ENCODE measurements at regions not wholly inside any gene's neighbourhood (a gene's known extent, or its start where the extent isn't known, plus 50 kb on each side); places are given as distances from the start of the nearest gene placed in this dataset.

- DNase-seq = peak; percentile 90
These were observed 64.2 kb downstream of the LLPH start for GRCh38 chr12:66066137-66066928.

DNA sequence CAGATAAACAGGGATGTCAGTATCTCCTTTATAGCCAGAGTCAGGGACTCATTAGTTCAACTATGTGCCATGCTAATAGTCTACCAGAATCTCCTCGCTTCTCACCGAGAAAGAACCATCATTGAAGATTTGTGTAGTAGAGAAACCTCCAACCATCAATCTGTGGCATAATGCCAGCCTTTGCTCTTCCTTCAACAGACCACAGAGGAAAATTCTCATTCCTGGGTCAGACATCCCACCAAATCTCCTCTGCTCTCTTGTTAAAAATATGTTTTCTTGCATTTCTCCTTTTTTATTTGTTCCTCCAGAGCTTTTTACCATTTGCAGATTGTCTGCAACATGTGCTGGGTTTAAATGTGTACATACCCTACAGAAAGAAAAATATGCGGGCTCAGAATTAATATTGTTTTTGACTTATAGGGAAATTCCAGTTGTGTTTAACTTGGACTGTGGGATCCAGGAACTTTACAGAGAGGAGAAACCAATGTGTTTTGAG, 64.9 kb downstream of the LLPH start:
- DNase-seq = peak; percentile 78

- peak; percentile 70 for DNase-seq
These were observed 65.4 kb downstream of the LLPH start for GRCh38 chr12:66065150-66065549.

GRCh38 chr12:66063916-66064315, 66.6 kb downstream of the LLPH start:
- DNase-seq = peak; percentile 78

- DNase-seq = no peak
These were observed 68.3 kb downstream of the LLPH start for GRCh38 chr12:66062290-66062625.

DNA sequence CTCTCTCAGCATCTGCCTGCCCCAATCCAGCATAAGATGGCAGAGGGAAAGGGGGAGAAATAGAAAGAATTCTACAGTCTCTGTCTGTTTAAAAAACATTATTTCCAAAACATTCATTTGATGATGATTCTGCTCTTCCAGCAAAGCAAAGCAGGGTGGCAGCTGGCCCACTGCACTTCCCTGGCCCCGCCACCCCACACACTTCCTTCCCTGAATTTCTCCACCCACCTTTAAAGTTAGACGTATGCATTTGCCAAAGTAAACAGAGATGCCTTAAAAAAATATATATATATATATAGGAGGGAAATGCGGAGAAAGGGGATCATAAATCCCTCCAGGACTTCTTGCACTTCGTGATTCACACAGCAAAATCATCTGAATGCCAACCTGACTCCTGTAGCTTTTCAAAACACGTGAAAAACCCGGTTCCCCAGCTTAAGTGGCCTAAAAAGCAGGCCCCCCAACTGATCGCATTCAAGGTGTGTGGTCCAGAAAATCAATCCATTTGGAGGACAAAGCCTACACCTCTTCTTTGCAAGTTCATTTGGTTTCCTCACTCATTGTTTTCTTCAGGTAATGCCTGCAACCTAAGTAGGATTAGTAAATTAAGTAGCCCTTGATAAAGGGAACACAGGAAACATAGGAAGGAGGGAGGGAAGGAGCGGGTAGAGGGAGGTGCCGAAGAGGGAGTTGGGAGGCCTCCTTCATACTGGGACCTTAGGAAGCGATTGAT, 68.8 kb downstream of the LLPH start:
- no peak for DNase-seq

- no peak for DNase-seq
These were observed 69.5 kb downstream of the LLPH start for GRCh38 chr12:66061076-66061475.

- DNase-seq = no peak
These were observed 70.2 kb downstream of the LLPH start for GRCh38 chr12:66060163-66060907.

- no peak for DNase-seq
These were observed 70.9 kb downstream of the LLPH start for GRCh38 chr12:66059666-66060065.

DNA sequence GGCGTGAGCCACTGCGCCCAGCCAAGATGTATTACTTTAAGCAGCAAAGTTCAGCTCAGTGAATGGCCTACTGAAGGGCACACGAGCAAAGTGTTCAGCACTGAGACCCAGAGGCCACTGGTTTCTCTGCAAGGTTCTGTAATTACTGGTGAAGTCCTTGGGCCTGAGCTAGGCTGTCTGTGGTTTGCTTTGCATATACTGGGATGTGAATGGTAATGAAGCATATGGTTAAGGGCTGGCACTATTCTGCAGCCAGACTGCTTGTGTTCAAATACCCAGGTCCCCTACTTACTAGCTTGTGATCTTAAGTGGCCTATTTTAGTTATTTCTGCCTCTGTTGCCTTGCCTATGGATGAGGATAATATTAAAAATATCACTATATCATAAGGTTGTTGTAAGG, 72.0 kb downstream of the LLPH start:
- DNase-seq = no peak

DNA sequence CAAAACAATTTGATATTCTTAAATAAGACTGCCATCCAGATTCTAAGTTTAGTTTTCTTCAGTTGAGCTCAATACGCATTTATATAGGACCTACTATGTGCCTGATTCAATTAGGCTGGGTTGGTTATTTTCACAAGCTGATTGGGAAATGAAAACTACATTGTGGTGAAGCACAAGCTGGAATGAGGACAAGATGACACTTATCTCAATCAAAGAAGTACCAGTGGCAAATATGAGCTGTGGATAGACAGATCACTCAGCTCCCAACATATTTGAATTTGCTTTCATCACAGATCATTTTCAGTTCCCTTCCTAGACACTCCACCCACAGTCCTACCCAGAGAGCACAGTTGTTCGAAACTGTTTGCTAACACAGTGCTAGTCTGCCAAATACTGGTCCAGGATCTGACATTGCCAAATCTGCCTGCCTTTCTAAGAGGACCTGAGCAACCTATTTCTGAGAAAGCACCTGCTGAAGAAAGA, 74.7 kb downstream of the LLPH start:
- no peak for DNase-seq

- no peak for DNase-seq
These were observed 77.4 kb downstream of the LLPH start for GRCh38 chr12:66052988-66053615.

GRCh38 chr12:66051361-66051760, 79.2 kb downstream of the LLPH start:
- DNase-seq = no peak

- no peak for DNase-seq
These were observed 79.9 kb downstream of the LLPH start for GRCh38 chr12:66050610-66051009.

DNA sequence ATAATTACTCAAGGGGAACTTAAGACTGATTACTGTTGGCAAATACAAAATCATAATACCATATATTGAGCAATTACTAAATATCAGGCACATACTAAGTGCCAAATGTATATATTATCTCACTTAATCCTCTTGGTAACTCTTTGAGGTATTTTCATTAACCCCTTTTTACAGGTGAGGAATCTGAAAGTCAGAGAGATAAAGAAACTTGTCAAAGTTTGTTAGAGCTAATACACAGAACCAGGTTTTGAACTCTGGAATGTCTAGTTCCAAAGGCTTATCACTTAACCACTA, 80.3 kb downstream of the LLPH start:
- DNase-seq = no peak

- no peak for DNase-seq
These were observed 80.8 kb downstream of the LLPH start for GRCh38 chr12:66049538-66050282.

GRCh38 chr12:66048835-66049537, 81.6 kb downstream of the LLPH start:
- peak; percentile 45 for DNase-seq

DNA sequence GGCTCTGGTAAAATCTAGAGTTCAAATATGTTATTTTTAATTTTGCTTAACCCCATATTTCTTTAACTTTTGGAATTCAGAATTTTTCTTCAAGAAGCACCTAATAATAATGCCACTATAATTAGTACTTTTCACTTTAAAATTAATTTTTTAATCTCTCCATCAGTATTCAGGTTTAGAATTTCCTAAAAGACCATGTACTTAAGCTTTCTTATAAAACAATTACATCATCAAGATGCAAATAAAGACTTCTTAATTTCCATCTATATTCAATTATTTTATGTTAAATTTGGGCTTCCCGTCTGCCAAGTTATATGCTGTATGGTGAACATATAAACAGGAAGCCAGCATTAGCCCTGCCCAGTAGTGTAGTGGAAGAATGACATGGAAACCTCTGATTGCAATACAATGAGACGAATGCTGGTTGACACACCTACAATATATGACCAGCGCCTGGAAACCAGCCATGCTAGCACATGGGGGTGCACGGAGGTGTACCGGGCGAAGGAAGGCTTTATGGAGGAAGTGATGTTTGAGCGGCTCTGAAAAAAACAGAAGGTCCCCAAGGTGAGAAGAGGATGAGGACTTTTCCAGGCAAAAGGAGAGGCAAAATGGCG, 82.2 kb downstream of the LLPH start:
- DNase-seq = no peak

- DNase-seq = peak; percentile 88
These were observed 83.0 kb downstream of the LLPH start for GRCh38 chr12:66047411-66048021.

DNA sequence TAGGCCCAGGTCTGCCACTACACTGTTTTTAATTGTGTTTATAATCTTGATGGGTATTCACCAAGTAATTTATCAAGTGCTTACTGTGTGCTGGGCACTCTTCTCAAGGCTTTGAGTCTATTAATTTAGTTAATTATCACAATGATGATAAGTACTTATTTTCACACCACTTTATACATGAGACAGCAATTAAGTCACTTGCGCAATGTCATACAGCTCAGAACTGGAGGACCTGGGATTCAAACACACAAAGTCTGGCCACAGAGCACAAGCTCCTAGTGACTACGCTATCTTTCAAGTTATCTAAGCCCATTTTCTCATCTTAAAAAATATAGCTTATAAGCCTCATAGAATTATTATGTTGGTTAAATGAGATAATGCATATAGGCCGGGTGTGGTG, 85.0 kb downstream of the LLPH start:
- no peak for DNase-seq

DNA sequence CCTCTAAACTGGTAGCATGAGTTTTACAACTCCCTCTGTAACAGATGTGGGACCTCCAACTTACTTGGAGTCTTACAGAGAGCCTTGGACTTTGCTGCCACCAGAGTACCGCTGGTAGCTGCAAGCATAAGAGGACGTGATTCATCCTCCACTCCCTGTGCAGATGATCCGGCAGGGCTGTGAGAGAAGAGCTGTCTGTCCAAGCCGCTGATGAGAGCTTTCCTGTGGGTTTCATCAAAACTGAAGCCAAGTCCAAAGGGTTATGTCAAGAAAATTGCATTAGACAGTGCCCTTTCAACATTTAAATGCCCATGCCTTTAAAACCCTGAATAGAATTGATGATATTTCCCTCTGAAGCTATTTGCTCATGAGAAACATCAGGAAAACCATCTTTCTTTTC, 85.8 kb downstream of the LLPH start:
- peak; percentile 73 for DNase-seq
